GM19043 (cell line): ENCODE measurements at regions not wholly inside any gene's neighbourhood (a gene's known extent, or its start where the extent isn't known, plus 50 kb on each side); places are given as distances from the start of the nearest gene placed in this dataset.
"Not testable (repeated sequence)": the region's sequence is repeated elsewhere in the genome, so short reads cannot be mapped to it uniquely, and the experiment has no call there.

Experiments
- ATAC-seq: cut with Tn5 transposase; IDR thresholded peaks from one replicate; pipeline ENCODE4 v1.9.1; 2021; ENCODE audit warnings: low read depth; ENCODE audit not compliant: unreplicated experiment

- ATAC-seq: no peak
Measured at GRCh38 chr14:56025191-56025590, 93.0 kb upstream of the PELI2 start.

GRCh38 chr14:56026506-56026905, 91.7 kb upstream of the PELI2 start:
- no peak for ATAC-seq

- no peak for ATAC-seq
Measured at GRCh38 chr14:56027421-56027820, 90.8 kb upstream of the PELI2 start.

GRCh38 chr14:56027916-56028712, 90.1 kb upstream of the PELI2 start:
- ATAC-seq: no peak

GRCh38 chr14:56036353-56036752, 81.9 kb upstream of the PELI2 start:
- ATAC-seq: no peak

- no peak for ATAC-seq
Measured at GRCh38 chr14:56040121-56040520, 78.1 kb upstream of the PELI2 start.

GRCh38 chr14:56044196-56044595, 74.0 kb upstream of the PELI2 start:
- no peak for ATAC-seq

GRCh38 chr14:56046546-56046945, 71.7 kb upstream of the PELI2 start:
- ATAC-seq: no peak

GRCh38 chr14:56046996-56047395, 71.2 kb upstream of the PELI2 start:
- ATAC-seq: no peak

GRCh38 chr14:56049536-56049935, 68.7 kb upstream of the PELI2 start:
- ATAC-seq: no peak

GRCh38 chr14:56055511-56055910, 62.7 kb upstream of the PELI2 start:
- no peak for ATAC-seq

- no peak for ATAC-seq
Measured at GRCh38 chr14:56056031-56056430, 62.2 kb upstream of the PELI2 start.

GRCh38 chr14:56057071-56057741, 61.0 kb upstream of the PELI2 start:
- no peak for ATAC-seq

GRCh38 chr14:56057767-56058166, 60.4 kb upstream of the PELI2 start:
- no peak for ATAC-seq

GRCh38 chr14:56059054-56059453, 59.2 kb upstream of the PELI2 start:
- no peak for ATAC-seq

- no peak for ATAC-seq
Measured at GRCh38 chr14:56061051-56061450, 57.2 kb upstream of the PELI2 start.

- ATAC-seq: no peak
Measured at GRCh38 chr14:56063131-56063530, 55.1 kb upstream of the PELI2 start.

- ATAC-seq: no peak
Measured at GRCh38 chr14:56064513-56064912, 53.7 kb upstream of the PELI2 start.

GRCh38 chr14:56065199-56065598, 53.0 kb upstream of the PELI2 start:
- not testable (repeated sequence) for ATAC-seq

GRCh38 chr14:56065621-56066290, 52.5 kb upstream of the PELI2 start:
- no peak for ATAC-seq
